ENCODE measurements at regions not wholly inside any gene's neighbourhood (a gene's known extent, or its start where the extent isn't known, plus 50 kb on each side); places are given as distances from the start of the nearest gene placed in this dataset.

DNA sequence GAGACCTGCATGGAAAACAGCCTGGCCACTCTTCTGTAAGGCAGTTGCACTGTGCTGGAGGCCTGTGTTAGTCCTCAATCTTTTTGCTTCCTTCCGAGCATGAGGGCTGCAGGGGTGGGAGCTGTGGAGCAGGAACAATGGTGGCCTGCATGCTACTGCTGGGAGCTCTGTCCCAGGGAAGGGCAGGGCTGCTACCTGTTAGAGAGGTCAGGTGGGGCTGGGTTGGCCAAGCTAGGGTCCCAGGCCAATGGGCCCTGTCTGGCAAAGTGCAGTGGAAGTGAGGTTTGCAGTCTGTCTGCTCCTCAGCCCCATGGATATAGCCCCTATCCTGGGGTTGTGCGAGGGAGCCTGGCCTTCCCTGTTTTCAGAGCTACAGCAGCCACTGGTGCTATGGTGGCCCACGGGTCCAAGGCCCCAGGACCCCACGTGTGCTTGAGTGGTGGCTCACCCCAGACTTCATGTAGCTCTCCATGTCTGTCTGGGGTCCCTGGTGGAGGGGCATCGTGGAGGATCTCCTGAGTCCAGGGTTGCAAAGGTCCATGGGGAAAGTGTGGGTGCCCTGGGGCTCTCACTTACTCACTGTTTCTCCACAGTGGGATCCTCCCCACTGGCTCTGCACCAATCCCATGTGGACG is 1212.6 kb upstream of the NXPH2 start:
- TF ChIP-seq, protein P1, sequence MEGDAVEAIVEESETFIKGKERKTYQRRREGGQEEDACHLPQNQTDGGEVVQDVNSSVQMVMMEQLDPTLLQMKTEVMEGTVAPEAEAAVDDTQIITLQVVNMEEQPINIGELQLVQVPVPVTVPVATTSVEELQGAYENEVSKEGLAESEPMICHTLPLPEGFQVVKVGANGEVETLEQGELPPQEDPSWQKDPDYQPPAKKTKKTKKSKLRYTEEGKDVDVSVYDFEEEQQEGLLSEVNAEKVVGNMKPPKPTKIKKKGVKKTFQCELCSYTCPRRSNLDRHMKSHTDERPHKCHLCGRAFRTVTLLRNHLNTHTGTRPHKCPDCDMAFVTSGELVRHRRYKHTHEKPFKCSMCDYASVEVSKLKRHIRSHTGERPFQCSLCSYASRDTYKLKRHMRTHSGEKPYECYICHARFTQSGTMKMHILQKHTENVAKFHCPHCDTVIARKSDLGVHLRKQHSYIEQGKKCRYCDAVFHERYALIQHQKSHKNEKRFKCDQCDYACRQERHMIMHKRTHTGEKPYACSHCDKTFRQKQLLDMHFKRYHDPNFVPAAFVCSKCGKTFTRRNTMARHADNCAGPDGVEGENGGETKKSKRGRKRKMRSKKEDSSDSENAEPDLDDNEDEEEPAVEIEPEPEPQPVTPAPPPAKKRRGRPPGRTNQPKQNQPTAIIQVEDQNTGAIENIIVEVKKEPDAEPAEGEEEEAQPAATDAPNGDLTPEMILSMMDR (optimal IDR thresholded peaks at IDR 0.05 in 1 of 3, IDR thresholded peaks at IDR 0.05 in 1 of 3, conservative IDR thresholded peaks at IDR 0.05 in 1 of 3; ENCODE audit: extremely low read depth in 1 of 3, insufficient read depth in 2 of 3, low read length in 3 of 3), result no peak
- TF ChIP-seq EZH2 (IDR thresholded peaks at IDR 0.05; ENCODE audit: low read length), result no peak
